NOMO-1 (cell line): ENCODE measurements at regions not wholly inside any gene's neighbourhood (a gene's known extent, or its start where the extent isn't known, plus 50 kb on each side); places are given as distances from the start of the nearest gene placed in this dataset.
"Not testable (repeated sequence)": the region's sequence is repeated elsewhere in the genome, so short reads cannot be mapped to it uniquely, and the experiment has no call there.

Source experiments
- DNase-seq, 2 experiments: peaks; one replicate each; lab custom pipeline; 2025; ENCODE audit not compliant: unreplicated experiment in 2 of 2; lab: John Stamatoyannopoulos, UW

DNA sequence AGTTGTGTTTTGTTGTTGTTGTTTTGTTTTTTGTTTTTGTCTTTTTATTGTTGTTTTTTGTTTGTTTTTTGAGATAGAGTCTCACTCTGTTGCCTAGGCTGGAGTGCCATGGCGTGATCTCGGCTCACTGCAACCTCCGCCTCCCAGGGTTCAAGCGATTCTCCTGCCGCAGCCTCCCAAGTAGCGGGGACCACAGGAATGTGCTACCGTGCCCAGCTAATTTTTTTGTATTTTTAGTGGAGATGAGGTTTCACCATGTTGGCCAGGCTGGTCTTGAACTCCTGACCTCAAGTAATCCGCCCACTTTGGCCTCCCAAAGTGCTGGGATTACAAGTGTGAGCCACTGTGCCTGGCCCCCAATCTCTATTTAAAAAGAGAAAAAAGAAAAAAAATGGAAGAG is 109.0 kb upstream of the DAPK1 start:
- not testable (repeated sequence) for DNase-seq

GRCh38 chr9:87389936-87390335 is 107.7 kb upstream of the DAPK1 start:
- DNase-seq = no peak

- no peak for DNase-seq
Measured at GRCh38 chr9:87390361-87390760, 107.3 kb upstream of the DAPK1 start.

GRCh38 chr9:87392086-87392485 is 105.6 kb upstream of the DAPK1 start:
- no peak for DNase-seq

- no peak for DNase-seq
Measured at GRCh38 chr9:87393706-87394230, 103.9 kb upstream of the DAPK1 start.

- no peak for DNase-seq
Measured at GRCh38 chr9:87395804-87396479, 101.7 kb upstream of the DAPK1 start.

- no peak for DNase-seq
Measured at GRCh38 chr9:87401681-87402080, 96.0 kb upstream of the DAPK1 start.

DNA sequence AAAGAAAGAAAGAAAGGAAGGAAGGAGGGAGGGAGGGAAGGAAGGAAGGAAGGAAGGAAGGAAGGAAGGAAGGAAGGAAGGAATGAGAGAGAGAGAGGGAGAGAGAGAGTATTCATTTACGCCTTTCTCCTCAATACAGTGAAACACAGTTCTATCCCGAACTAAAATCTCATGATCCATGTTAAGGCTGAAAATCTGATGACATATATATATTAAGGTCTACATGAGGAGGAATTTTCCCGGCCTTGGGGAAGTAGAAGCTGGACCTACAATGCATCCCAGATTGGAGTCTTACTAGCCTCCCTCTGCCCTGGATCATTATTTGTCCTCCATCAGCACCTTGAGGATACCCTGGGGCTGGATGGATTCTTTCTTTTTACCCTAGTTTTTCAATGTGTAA is 95.1 kb upstream of the DAPK1 start:
- DNase-seq = no peak

DNA sequence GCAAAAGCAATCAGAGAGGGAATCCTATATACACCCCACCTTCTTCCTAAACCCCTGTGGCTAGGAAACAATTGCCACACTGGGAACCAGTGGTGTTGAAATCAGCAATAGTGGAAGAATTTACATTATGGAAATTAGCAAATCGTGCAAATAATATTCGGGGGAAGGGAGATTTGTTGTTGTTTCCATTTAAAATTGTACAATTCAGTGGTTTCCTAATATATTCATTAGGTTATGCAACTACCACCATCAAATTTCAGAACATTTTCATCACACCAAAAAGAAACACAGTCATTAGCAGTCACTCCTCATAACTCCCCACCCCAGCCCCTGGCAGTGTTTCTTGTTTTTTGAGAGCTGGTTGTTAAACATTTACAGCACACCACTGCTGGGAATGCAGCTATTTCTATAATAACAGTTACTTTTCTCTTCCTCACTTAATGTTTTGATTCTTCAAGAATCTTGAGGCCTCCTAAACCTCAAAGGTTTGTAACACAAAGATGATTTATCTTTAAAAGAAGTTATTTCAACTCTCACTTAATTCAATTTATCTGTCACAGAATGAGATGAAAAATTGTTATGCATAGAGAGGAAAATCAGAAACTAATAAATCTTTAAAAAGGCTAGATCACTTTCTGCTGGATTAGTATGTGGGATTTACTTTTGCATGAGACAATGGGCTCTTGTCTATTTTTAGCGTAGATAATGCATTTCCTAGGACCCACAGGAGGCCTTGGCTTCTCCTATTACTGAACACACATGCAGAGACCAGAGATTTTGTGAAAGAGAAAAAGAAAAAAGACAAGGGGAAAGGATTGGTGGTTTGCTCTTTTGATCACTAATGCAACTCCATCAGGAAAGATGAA is 91.8 kb upstream of the DAPK1 start:
- peak in 1 of 2 experiments; percentile 19 for DNase-seq

GRCh38 chr9:87406543-87407166 is 91.0 kb upstream of the DAPK1 start:
- DNase-seq = peak in 1 of 2 experiments; percentile 21

- not testable (repeated sequence) for DNase-seq
Measured at GRCh38 chr9:87410047-87411005, 87.3 kb upstream of the DAPK1 start.

- DNase-seq = no peak
Measured at GRCh38 chr9:87420884-87421283, 76.8 kb upstream of the DAPK1 start.

GRCh38 chr9:87421734-87422133 is 75.9 kb upstream of the DAPK1 start:
- DNase-seq = no peak

- DNase-seq = no peak
Measured at GRCh38 chr9:87422999-87423398, 74.7 kb upstream of the DAPK1 start.

GRCh38 chr9:87423885-87424284 is 73.8 kb upstream of the DAPK1 start:
- DNase-seq = not testable (repeated sequence)

- peak; percentile 28 to 53 for DNase-seq
Measured at GRCh38 chr9:87425202-87425601, 72.5 kb upstream of the DAPK1 start.

DNA sequence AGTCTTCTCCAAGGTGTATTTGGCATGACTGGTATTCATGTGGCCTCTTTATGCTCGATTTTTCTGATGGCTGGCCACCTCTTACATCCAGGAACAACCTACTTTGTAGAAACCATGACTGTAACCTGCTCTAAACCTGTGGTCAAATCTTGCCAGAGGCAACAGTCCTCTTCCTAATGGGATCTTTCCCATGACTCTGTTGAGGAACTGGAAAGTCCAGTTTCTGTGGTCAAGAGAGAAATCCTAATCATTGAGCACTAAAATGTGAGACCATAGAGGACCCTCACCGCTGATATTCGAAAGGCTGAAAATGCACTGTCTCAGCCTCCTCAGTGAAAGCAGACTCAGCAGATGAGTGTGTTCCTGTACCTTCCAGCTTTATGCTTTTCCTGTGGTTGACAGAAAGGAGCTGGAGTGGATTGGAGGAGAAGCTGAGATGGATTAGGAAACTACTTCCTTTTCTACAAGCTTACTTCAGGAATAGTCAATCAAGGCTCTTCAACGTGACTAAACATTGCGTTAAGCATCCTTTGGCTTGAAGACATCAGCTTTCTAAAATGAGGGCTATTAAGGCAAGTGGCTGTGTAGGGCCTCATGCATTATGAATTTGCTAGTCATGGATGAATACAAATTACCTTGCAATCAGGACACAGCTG is 69.7 kb upstream of the DAPK1 start:
- no peak for DNase-seq

DNA sequence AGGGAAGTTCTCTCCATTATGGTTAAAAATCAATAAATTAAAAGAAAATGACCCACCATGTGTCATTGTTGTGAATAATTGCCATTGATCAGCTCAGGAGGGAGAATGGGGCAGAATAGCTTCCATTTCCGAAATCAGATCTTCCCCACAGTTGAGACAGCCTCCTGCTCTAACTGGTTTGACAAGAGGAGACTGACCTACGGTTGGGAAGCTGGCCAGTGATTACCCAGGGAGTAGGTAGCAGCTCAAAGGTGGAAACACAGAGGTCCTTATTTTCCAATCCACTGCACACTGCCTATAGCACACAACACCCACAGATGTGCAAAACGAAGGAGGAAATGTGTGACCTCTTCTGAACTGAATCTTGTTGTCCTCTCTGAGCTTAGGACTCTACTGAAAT is 69.0 kb upstream of the DAPK1 start:
- DNase-seq = no peak

DNA sequence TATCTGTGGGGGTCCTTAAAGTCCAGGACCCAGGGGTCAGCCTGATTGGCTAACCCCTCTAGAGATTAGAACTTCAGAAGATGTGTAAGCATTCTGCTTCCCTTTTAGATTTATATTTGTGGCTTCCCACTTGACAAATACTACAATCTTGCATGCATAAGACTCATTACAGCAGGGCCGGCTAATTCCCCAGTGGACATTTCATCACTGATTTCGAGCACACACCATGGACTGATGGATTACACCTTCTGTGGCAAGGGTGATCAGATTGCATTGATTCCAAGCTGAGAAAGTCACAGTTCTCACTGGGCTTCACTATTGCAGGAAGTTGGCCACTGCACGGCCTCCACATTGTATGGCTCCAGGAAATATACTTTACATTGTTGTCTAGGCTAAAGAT is 65.8 kb upstream of the DAPK1 start:
- no peak for DNase-seq

- no peak for DNase-seq
Measured at GRCh38 chr9:87433853-87434252, 63.8 kb upstream of the DAPK1 start.
